ENCODE measurements at regions not wholly inside any gene's neighbourhood (a gene's known extent, or its start where the extent isn't known, plus 50 kb on each side); places are given as distances from the start of the nearest gene placed in this dataset.

DNA sequence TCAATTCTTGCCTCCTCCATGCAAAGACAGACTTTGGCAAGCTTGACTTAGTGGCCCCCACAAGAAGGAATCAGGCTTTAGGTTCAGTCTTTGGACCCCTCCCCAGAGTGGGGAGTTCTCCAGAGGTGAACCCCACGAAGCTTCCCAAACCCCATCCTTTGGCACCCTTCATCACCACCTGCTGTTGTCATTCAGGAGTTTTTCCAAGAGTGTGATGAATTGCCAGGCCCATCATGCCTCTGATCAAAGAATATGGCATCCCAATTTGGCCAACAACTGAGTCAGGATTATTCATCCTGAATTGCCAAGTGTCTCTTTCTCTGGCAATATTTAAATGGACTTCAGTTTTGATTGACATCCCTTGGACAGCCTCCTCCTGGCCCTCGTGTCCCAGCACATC lies 404.7 kb upstream of the MKI67 start:
- no peak overlapping the region for H3K27ac ChIP-seq (ENCODE audit: low read length)
- no peaks in the 10 kb centered on the region for H3K9me2 ChIP-seq (ENCODE audit: insufficient read depth, low read length)
- no peak overlapping the region for H2AFZ ChIP-seq (ENCODE audit: low read depth, low read length)
- H3K36me3 ChIP-seq (ENCODE audit: insufficient read depth, low read length), result no peaks in the 10 kb centered on the region
- no peaks in the 10 kb centered on the region for H3K27me3 ChIP-seq (ENCODE audit: insufficient read depth, low read depth, low read length)
- H3K4me3 ChIP-seq (ENCODE audit: low read length), result no peak overlapping the region
- no peaks in the 10 kb centered on the region for H3K9me3 ChIP-seq (ENCODE audit: low read length)
- no peak overlapping the region for H3K4me2 ChIP-seq (ENCODE audit: low read length)
- H3K79me2 ChIP-seq (replicated peaks; ENCODE audit: insufficient read depth, low read length), result no peaks in the 10 kb centered on the region
- no peaks in the 10 kb centered on the region for H3F3A ChIP-seq (ENCODE audit: insufficient read depth, low read length, poor library complexity, severe bottlenecking)
- no peaks in the 10 kb centered on the region for H4K20me1 ChIP-seq (ENCODE audit: insufficient read depth)
- H3K9ac ChIP-seq (ENCODE audit: low read length), result no peak overlapping the region
- no peak for TF ChIP-seq EP300 (conservative IDR thresholded peaks at IDR 0.05; ENCODE audit: poor library complexity, severe bottlenecking)
- TF ChIP-seq SMC3 (conservative IDR thresholded peaks at IDR 0.05; ENCODE audit: poor library complexity), result no peak
- TF ChIP-seq, protein P1, sequence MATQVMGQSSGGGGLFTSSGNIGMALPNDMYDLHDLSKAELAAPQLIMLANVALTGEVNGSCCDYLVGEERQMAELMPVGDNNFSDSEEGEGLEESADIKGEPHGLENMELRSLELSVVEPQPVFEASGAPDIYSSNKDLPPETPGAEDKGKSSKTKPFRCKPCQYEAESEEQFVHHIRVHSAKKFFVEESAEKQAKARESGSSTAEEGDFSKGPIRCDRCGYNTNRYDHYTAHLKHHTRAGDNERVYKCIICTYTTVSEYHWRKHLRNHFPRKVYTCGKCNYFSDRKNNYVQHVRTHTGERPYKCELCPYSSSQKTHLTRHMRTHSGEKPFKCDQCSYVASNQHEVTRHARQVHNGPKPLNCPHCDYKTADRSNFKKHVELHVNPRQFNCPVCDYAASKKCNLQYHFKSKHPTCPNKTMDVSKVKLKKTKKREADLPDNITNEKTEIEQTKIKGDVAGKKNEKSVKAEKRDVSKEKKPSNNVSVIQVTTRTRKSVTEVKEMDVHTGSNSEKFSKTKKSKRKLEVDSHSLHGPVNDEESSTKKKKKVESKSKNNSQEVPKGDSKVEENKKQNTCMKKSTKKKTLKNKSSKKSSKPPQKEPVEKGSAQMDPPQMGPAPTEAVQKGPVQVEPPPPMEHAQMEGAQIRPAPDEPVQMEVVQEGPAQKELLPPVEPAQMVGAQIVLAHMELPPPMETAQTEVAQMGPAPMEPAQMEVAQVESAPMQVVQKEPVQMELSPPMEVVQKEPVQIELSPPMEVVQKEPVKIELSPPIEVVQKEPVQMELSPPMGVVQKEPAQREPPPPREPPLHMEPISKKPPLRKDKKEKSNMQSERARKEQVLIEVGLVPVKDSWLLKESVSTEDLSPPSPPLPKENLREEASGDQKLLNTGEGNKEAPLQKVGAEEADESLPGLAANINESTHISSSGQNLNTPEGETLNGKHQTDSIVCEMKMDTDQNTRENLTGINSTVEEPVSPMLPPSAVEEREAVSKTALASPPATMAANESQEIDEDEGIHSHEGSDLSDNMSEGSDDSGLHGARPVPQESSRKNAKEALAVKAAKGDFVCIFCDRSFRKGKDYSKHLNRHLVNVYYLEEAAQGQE (IDR thresholded peaks at IDR 0.05; ENCODE audit: borderline replicate concordance), result no peak
- TF ChIP-seq CTCF (IDR thresholded peaks at IDR 0.05; ENCODE audit: poor library complexity, severe bottlenecking), result no peak
- TF ChIP-seq EZH2 (IDR thresholded peaks at IDR 0.05; ENCODE audit: borderline replicate concordance, insufficient read depth, low read length, poor library complexity, severe bottlenecking), result no peak
- TF ChIP-seq MXI1 (conservative IDR thresholded peaks at IDR 0.05; ENCODE audit: poor library complexity, severe bottlenecking), result no peak
- TF ChIP-seq TAF1 (IDR thresholded peaks at IDR 0.05; ENCODE audit: low read depth), result no peak

GRCh38 chr10:128534686-128535085 lies 408.5 kb upstream of the MKI67 start:
- H3K27me3 ChIP-seq (ENCODE audit: insufficient read depth, low read depth, low read length), result peaks cover 21% of the 10 kb centered on the region
- H3F3A ChIP-seq (ENCODE audit: insufficient read depth, low read length, poor library complexity, severe bottlenecking), result no peaks in the 10 kb centered on the region
- H3K9me2 ChIP-seq (ENCODE audit: insufficient read depth, low read length), result no peaks in the 10 kb centered on the region
- H3K9me3 ChIP-seq (ENCODE audit: low read length), result no peaks in the 10 kb centered on the region
- TF ChIP-seq EP300 (conservative IDR thresholded peaks at IDR 0.05; ENCODE audit: poor library complexity, severe bottlenecking), result peak; percentile 77
- no peak for TF ChIP-seq MXI1 (conservative IDR thresholded peaks at IDR 0.05; ENCODE audit: poor library complexity, severe bottlenecking)
- TF ChIP-seq CTCF (IDR thresholded peaks at IDR 0.05; ENCODE audit: poor library complexity, severe bottlenecking), result no peak
- peak; percentile 37 for TF ChIP-seq POLR2AphosphoS5 (IDR thresholded peaks at IDR 0.05)
- peak overlapping the region; percentile 10 for H3K27ac ChIP-seq (ENCODE audit: low read length)
- no peak overlapping the region for H3K4me3 ChIP-seq (ENCODE audit: low read length)
- H3K9ac ChIP-seq (ENCODE audit: low read length), result no peak overlapping the region
- H4K20me1 ChIP-seq (ENCODE audit: insufficient read depth), result no peaks in the 10 kb centered on the region
- no peak overlapping the region for H3K4me2 ChIP-seq (ENCODE audit: low read length)
- H2AFZ ChIP-seq (ENCODE audit: low read depth, low read length), result no peak overlapping the region
- H3K79me2 ChIP-seq (replicated peaks; ENCODE audit: insufficient read depth, low read length), result no peaks in the 10 kb centered on the region
- H3K36me3 ChIP-seq (ENCODE audit: insufficient read depth, low read length), result no peaks in the 10 kb centered on the region
